Testis (tissue), 2 donors: ENCODE measurements at regions not wholly inside any gene's neighbourhood (a gene's known extent, or its start where the extent isn't known, plus 50 kb on each side); places are given as distances from the start of the nearest gene placed in this dataset.

Experiments
- DNase-seq: peaks from one replicate; pipeline ENCODE4 v3.0.0-alpha.2; 2019
- H3K27ac ChIP-seq, 2 donors: fragments of 200-600 bp; sonication (generic); one replicate each; pipeline ENCODE4 v1.5.1; 2019
- H3K27me3 ChIP-seq: fragments of 200-600 bp; sonication (generic); one replicate; pipeline ENCODE4 v1.5.1; 2019
- H3K36me3 ChIP-seq: fragments of 200-600 bp; sonication (generic); one replicate; pipeline ENCODE4 v1.5.1; 2017; ENCODE audit warnings: low read depth; ENCODE audit errors: missing control alignments
- H3K4me1 ChIP-seq: fragments of 200-600 bp; sonication (generic); one replicate; pipeline ENCODE4 v1.5.1; 2019
- H3K4me3 ChIP-seq, 2 donors: fragments of 200-600 bp; sonication (generic); one replicate each; pipeline ENCODE4 v1.5.1; 2017 to 2019
- H3K9me3 ChIP-seq: fragments of 200-600 bp; sonication (generic); one replicate; pipeline ENCODE4 v1.5.1; 2017
- POLR2A ChIP-seq: fragments of 450-650 bp; IDR thresholded peaks from one replicate; pipeline ENCODE4 v1.6.1; 2017; ENCODE audit warnings: antibody characterized with exemption, mild to moderate bottlenecking, moderate library complexity
- WGBS, 2 donors: methylation state at CpG; one replicate each; pipeline ENCODE4 v1.1.5; 2018; 5-methylcytosine and 5-hydroxymethylcytosine counted together
- intact Hi-C: fragments of 100-400 bp; cut with DNase I; formaldehyde crosslinking; loops from one replicate; pipeline ENCODE4 v1.15.1; 2023; ENCODE audit warnings: low total_unique reads
- TF ChIP-seq, protein P1 (sequence below), 3 experiments: fragments of 450-650 bp in 2 of 3; fragments of 200-600 bp in 1 of 3; sonication (generic) in 1 of 3; IDR thresholded peaks; one replicate each; pipeline ENCODE4 v1.5.1; 2016 to 2019; ENCODE audit warnings: antibody characterized with exemption in 3 of 3, mild to moderate bottlenecking in 2 of 3, moderate library complexity in 1 of 3

- Histone ChIP-seq H3K36me3 (no peaks in the 10 kb centered on the region), H3K27me3 (no peaks in the 10 kb centered on the region), H3K27ac (no peak overlapping the region), H3K4me1 (no peaks in the 10 kb centered on the region), H3K9me3 (no peaks in the 10 kb centered on the region), H3K4me3 (no peak overlapping the region)
- TF ChIP-seq, protein P1, sequence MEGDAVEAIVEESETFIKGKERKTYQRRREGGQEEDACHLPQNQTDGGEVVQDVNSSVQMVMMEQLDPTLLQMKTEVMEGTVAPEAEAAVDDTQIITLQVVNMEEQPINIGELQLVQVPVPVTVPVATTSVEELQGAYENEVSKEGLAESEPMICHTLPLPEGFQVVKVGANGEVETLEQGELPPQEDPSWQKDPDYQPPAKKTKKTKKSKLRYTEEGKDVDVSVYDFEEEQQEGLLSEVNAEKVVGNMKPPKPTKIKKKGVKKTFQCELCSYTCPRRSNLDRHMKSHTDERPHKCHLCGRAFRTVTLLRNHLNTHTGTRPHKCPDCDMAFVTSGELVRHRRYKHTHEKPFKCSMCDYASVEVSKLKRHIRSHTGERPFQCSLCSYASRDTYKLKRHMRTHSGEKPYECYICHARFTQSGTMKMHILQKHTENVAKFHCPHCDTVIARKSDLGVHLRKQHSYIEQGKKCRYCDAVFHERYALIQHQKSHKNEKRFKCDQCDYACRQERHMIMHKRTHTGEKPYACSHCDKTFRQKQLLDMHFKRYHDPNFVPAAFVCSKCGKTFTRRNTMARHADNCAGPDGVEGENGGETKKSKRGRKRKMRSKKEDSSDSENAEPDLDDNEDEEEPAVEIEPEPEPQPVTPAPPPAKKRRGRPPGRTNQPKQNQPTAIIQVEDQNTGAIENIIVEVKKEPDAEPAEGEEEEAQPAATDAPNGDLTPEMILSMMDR (IDR thresholded peaks at IDR 0.05): no peak
- no peak for TF ChIP-seq POLR2A
- no peak for DNase-seq
- intact Hi-C loops: no loop called here
- 79 to 86% methylated on average over 7 of the region's 7 CpGs for WGBS, 2 donors
These were observed 420.3 kb downstream of the GABRG2 start for GRCh38 chr5:162487528-162488525.

- WGBS, 2 donors: 71 to 83% methylated on average over 5 of the region's 5 CpGs
- intact Hi-C loops: no loop called here
- no peaks in the 10 kb centered on the region for H3K36me3 ChIP-seq
- H3K4me1 ChIP-seq: no peaks in the 10 kb centered on the region
- no peak for TF ChIP-seq POLR2A
- TF ChIP-seq, protein P1 (IDR thresholded peaks at IDR 0.05): no peak
- no peak overlapping the region for H3K4me3 ChIP-seq
- H3K27ac ChIP-seq: no peak overlapping the region
- H3K9me3 ChIP-seq: no peaks in the 10 kb centered on the region
- no peak for DNase-seq
- no peaks in the 10 kb centered on the region for H3K27me3 ChIP-seq
These were observed 428.7 kb downstream of the GABRG2 start for GRCh38 chr5:162496100-162496808.

DNA sequence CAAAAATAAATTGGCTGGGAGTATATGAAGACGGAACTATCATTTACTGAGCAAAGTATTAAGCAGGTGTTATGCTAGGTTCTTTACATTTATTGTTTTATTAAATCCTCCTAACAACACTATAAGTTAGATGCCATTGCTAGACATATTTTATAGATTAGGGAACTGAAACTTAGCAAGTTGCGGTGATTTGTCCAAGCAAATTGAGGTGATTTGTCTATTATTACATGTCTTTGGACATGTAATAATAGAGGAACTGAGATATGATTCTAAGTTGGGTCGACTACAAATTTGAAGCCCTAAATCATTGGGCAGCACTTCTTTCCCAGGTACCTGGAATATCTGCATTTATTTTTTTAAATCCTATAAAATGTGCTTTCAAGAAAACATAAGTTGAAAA, 429.9 kb downstream of the GABRG2 start:
- no peak overlapping the region for H3K27ac ChIP-seq
- WGBS, 2 donors: 53 to 70% methylated on average over 3 of the region's 3 CpGs
- H3K9me3 ChIP-seq: no peaks in the 10 kb centered on the region
- no peaks in the 10 kb centered on the region for H3K27me3 ChIP-seq
- H3K4me1 ChIP-seq: no peaks in the 10 kb centered on the region
- TF ChIP-seq, protein P1 (IDR thresholded peaks at IDR 0.05): no peak
- TF ChIP-seq POLR2A: no peak
- intact Hi-C loops: no loop called here
- no peak for DNase-seq
- H3K4me3 ChIP-seq: no peak overlapping the region
- H3K36me3 ChIP-seq: no peaks in the 10 kb centered on the region

GRCh38 chr5:162502780-162503179, 435.2 kb downstream of the GABRG2 start:
- no peak for DNase-seq
- TF ChIP-seq, protein P1 (IDR thresholded peaks at IDR 0.05): no peak
- TF ChIP-seq POLR2A: no peak
- Histone ChIP-seq H3K27ac (no peak overlapping the region), H3K4me3 (no peak overlapping the region), H3K9me3 (no peaks in the 10 kb centered on the region), H3K36me3 (no peaks in the 10 kb centered on the region), H3K27me3 (no peaks in the 10 kb centered on the region), H3K4me1 (no peaks in the 10 kb centered on the region)
- intact Hi-C loops: no loop called here
- 64 to 75% methylated on average over 3 of the region's 3 CpGs for WGBS, 2 donors
